Astrocyte of the spinal cord (primary cell): ENCODE measurements at regions not wholly inside any gene's neighbourhood (a gene's known extent, or its start where the extent isn't known, plus 50 kb on each side); places are given as distances from the start of the nearest gene placed in this dataset.

Experiments used
- DNase-seq: peaks from one replicate; pipeline ENCODE4 v3.0.0; 2011; ENCODE audit warnings: low read depth, low spot score
- H3K4me3 ChIP-seq: 2 replicates; pipeline ENCODE4 v1.5.1; 2011; ENCODE audit warnings: low read depth, mild to moderate bottlenecking, low read length, moderate library complexity
- CTCF ChIP-seq: IDR thresholded peaks from 2 replicates; pipeline ENCODE4 v1.5.1; 2012; ENCODE audit warnings: low read depth, mild to moderate bottlenecking, low read length, inconsistent platforms
- in situ Hi-C: cut with HindIII; loops from 2 replicates; pipeline ENCODE4 v1.10.0; 2017; ENCODE audit warnings: low sequenced_read_pairs

- in situ Hi-C loops = no loop called here
- no peak for DNase-seq
- TF ChIP-seq CTCF = no peak
- H3K4me3 ChIP-seq = no peak overlapping the region
Observed at GRCh38 chr21:20418353-20418752, 579.9 kb upstream of the NCAM2 start.

GRCh38 chr21:20419772-20420171 is 578.4 kb upstream of the NCAM2 start:
- TF ChIP-seq CTCF = no peak
- in situ Hi-C loops = no loop called here

GRCh38 chr21:20424943-20425342 is 573.3 kb upstream of the NCAM2 start:
- no peak overlapping the region for H3K4me3 ChIP-seq
- DNase-seq = no peak
- in situ Hi-C loops = no loop called here
- no peak for TF ChIP-seq CTCF

More at GRCh38 chr21:20419772-20420171, 578.4 kb upstream of the NCAM2 start:
- no peak overlapping the region for H3K4me3 ChIP-seq
- no peak for DNase-seq

- H3K4me3 ChIP-seq = no peak overlapping the region
- no peak for TF ChIP-seq CTCF
- no peak for DNase-seq
- in situ Hi-C loops = no loop called here
Observed at GRCh38 chr21:20425856-20426255, 572.4 kb upstream of the NCAM2 start.

GRCh38 chr21:20440338-20440737 is 557.9 kb upstream of the NCAM2 start:
- DNase-seq = no peak
- in situ Hi-C loops = no loop called here
- H3K4me3 ChIP-seq = no peak overlapping the region
- no peak for TF ChIP-seq CTCF

GRCh38 chr21:20443558-20444155 is 554.6 kb upstream of the NCAM2 start:
- in situ Hi-C loops = no loop called here
- DNase-seq = no peak
- no peak overlapping the region for H3K4me3 ChIP-seq
- TF ChIP-seq CTCF = peak; percentile 14
